Thyroid gland (tissue), 4 donors: ENCODE measurements at regions not wholly inside any gene's neighbourhood (a gene's known extent, or its start where the extent isn't known, plus 50 kb on each side); places are given as distances from the start of the nearest gene placed in this dataset.

Experiments used
- DNase-seq, 2 donors: peaks; one replicate each; pipeline ENCODE4 v3.0.0-alpha.2; 2019
- H3K27ac ChIP-seq, 3 donors: fragments of 200-600 bp; sonication (generic); 1 replicate in 2 of 3; 2 replicates in 1 of 3; pipeline ENCODE4 v1.5.1; 2016 to 2019; ENCODE audit warnings: mild to moderate bottlenecking in 1 of 3, moderate library complexity in 1 of 3
- H3K27me3 ChIP-seq: fragments of 200-600 bp; sonication (generic); one replicate; pipeline ENCODE4 v1.5.1; 2019
- H3K36me3 ChIP-seq, 2 donors: fragments of 200-600 bp; sonication (generic); one replicate each; pipeline ENCODE4 v1.5.1; 2016 to 2019
- H3K4me1 ChIP-seq, 2 donors: fragments of 200-600 bp; sonication (generic); one replicate each; pipeline ENCODE4 v1.5.1; 2017 to 2019
- H3K4me3 ChIP-seq, 3 donors: fragments of 200-600 bp; sonication (generic); replicated peaks in 1 of 3; 1 replicate in 2 of 3; 2 replicates in 1 of 3; pipeline ENCODE4 v1.5.1; 2016; ENCODE audit warnings: mild to moderate bottlenecking in 1 of 3
- H3K9me3 ChIP-seq: fragments of 200-600 bp; sonication (generic); one replicate; pipeline ENCODE4 v1.5.1; 2017
- POLR2A ChIP-seq, 2 donors: fragments of 450-650 bp; IDR thresholded peaks; one replicate each; pipeline ENCODE4 v1.6.1; 2017; ENCODE audit warnings: antibody characterized with exemption in 2 of 2, mild to moderate bottlenecking in 2 of 2, moderate library complexity in 1 of 2
- WGBS, 2 donors: methylation state at CpG; one replicate each; pipeline ENCODE4 v1.1.5; 2017; 5-methylcytosine and 5-hydroxymethylcytosine counted together
- intact Hi-C: fragments of 100-400 bp; cut with DNase I; formaldehyde crosslinking; loops from one replicate; pipeline ENCODE4 v1.15.1; 2023
- TF ChIP-seq, protein P1 (sequence below), 6 experiments: fragments of 200-600 bp in 3 of 6; fragments of 450-650 bp in 3 of 6; sonication (generic) in 3 of 6; IDR thresholded peaks; one replicate each; pipeline ENCODE4 v1.5.1; 2016 to 2019; ENCODE audit warnings: antibody characterized with exemption in 6 of 6, mild to moderate bottlenecking in 2 of 6, inconsistent platforms in 1 of 6, moderate library complexity in 1 of 6

GRCh38 chrX:112270991-112271390, 188.4 kb upstream of the TRPC5 start:
- intact Hi-C loops = no loop called here
- no peak overlapping the region for H3K4me3 ChIP-seq
- 72 to 81% methylated on average over 2 of the region's 2 CpGs for WGBS, 2 donors

GRCh38 chrX:112266136-112266535, 183.6 kb upstream of the TRPC5 start:
- no peak for TF ChIP-seq POLR2A (IDR thresholded peaks at IDR 0.05)
- TF ChIP-seq, protein P1, sequence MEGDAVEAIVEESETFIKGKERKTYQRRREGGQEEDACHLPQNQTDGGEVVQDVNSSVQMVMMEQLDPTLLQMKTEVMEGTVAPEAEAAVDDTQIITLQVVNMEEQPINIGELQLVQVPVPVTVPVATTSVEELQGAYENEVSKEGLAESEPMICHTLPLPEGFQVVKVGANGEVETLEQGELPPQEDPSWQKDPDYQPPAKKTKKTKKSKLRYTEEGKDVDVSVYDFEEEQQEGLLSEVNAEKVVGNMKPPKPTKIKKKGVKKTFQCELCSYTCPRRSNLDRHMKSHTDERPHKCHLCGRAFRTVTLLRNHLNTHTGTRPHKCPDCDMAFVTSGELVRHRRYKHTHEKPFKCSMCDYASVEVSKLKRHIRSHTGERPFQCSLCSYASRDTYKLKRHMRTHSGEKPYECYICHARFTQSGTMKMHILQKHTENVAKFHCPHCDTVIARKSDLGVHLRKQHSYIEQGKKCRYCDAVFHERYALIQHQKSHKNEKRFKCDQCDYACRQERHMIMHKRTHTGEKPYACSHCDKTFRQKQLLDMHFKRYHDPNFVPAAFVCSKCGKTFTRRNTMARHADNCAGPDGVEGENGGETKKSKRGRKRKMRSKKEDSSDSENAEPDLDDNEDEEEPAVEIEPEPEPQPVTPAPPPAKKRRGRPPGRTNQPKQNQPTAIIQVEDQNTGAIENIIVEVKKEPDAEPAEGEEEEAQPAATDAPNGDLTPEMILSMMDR (IDR thresholded peaks at IDR 0.05) = no peak
- Histone ChIP-seq H3K4me1 (no peaks in the 10 kb centered on the region), H3K27me3 (no peaks in the 10 kb centered on the region), H3K9me3 (no peaks in the 10 kb centered on the region), H3K4me3 (no peak overlapping the region), H3K27ac (no peak overlapping the region), H3K36me3 (no peaks in the 10 kb centered on the region)
- 53% methylated on average over 2 of the region's 2 CpGs; no CpG with 5 or more reads in 1 of the 2 donors for WGBS, 2 donors
- DNase-seq = no peak
- intact Hi-C loops = no loop called here

More at GRCh38 chrX:112270991-112271390, 188.4 kb upstream of the TRPC5 start:
- Histone ChIP-seq H3K4me1 (no peaks in the 10 kb centered on the region), H3K27ac (no peak overlapping the region), H3K36me3 (no peaks in the 10 kb centered on the region), H3K9me3 (no peaks in the 10 kb centered on the region), H3K27me3 (no peaks in the 10 kb centered on the region)
- DNase-seq = no peak
- TF ChIP-seq POLR2A (IDR thresholded peaks at IDR 0.05) = no peak
- TF ChIP-seq, protein P1 (IDR thresholded peaks at IDR 0.05) = no peak

- DNase-seq = no peak
- 82 to 86% methylated on average over 3 of the region's 3 CpGs for WGBS, 2 donors
- TF ChIP-seq POLR2A (IDR thresholded peaks at IDR 0.05) = no peak
- TF ChIP-seq, protein P1 (IDR thresholded peaks at IDR 0.05) = no peak
- H3K4me1 ChIP-seq = no peaks in the 10 kb centered on the region
- intact Hi-C loops = no loop called here
- no peaks in the 10 kb centered on the region for H3K27me3 ChIP-seq
- no peak overlapping the region for H3K27ac ChIP-seq
- H3K9me3 ChIP-seq = no peaks in the 10 kb centered on the region
- no peak overlapping the region for H3K4me3 ChIP-seq
- H3K36me3 ChIP-seq = no peaks in the 10 kb centered on the region
These were observed 176.8 kb upstream of the TRPC5 start for GRCh38 chrX:112259375-112259774.

DNA sequence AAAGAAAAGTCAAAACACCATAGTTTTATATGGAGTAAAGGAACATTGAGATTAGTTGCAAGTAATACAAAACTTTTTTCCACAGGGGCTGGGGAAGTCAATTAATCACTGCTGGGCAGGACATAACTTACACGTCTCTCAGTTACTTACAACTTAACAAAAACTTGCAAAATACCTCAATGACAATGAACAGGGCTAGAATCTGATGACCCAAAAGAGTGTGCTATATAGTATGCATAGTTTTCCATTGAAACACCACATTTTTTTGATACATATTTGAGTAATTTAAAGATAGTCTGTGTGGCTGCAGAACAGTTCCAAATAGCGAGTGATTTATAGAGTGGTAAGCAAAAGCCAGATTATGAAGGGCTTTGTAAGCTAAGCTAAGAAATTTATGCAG, 172.3 kb upstream of the TRPC5 start:
- Histone ChIP-seq H3K36me3 (no peaks in the 10 kb centered on the region), H3K27me3 (no peaks in the 10 kb centered on the region), H3K9me3 (no peaks in the 10 kb centered on the region), H3K4me1 (no peaks in the 10 kb centered on the region), H3K4me3 (no peak overlapping the region), H3K27ac (no peak overlapping the region)
- intact Hi-C loops = no loop called here
- TF ChIP-seq POLR2A (IDR thresholded peaks at IDR 0.05) = no peak
- TF ChIP-seq, protein P1 (IDR thresholded peaks at IDR 0.05) = no peak
- no peak for DNase-seq
- WGBS, 2 donors = 76 to 90% methylated on average over 2 of the region's 2 CpGs

DNA sequence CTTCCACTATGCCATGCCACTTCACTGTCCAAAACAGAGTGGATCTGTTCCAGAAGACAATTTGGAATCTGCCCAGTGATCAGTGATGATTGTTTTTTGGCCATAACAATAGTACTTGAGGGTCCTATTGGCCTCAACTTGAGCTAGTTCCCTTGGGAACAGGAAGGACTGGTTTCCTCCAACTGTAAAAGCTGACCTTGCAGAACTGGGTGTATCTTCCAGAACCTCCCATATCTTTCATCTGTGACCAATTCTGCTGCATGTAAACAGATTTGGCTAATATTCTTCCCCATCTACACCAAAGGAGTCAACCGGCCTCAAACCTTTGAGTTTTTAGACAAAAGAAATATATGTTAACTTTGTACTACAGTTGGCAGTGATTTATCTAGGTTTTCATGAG, 165.1 kb upstream of the TRPC5 start:
- no peak overlapping the region for H3K27ac ChIP-seq
- TF ChIP-seq, protein P1 (IDR thresholded peaks at IDR 0.05) = no peak
- no peak for TF ChIP-seq POLR2A (IDR thresholded peaks at IDR 0.05)
- H3K36me3 ChIP-seq = no peaks in the 10 kb centered on the region
- peak in 1 of 2 donors; percentile 1 for DNase-seq
- H3K27me3 ChIP-seq = no peaks in the 10 kb centered on the region
- no peaks in the 10 kb centered on the region for H3K4me1 ChIP-seq
- no peaks in the 10 kb centered on the region for H3K9me3 ChIP-seq
- intact Hi-C loops = no loop called here
- 65 to 94% methylated on average over 1 of the region's 1 CpG for WGBS, 2 donors
- H3K4me3 ChIP-seq = no peak overlapping the region
